HUES64 (cell line): ENCODE measurements at regions not wholly inside any gene's neighbourhood (a gene's known extent, or its start where the extent isn't known, plus 50 kb on each side); places are given as distances from the start of the nearest gene placed in this dataset.

Source experiments
- H3K27ac ChIP-seq: 2 replicates; pipeline ENCODE4 v1.7.0; 2013; ENCODE audit warnings: low read depth, low read length, inconsistent platforms
- H3K27me3 ChIP-seq: 2 replicates; pipeline ENCODE4 v1.6.1; 2013; ENCODE audit warnings: mild to moderate bottlenecking, low read length; ENCODE audit not compliant: insufficient read depth
- H3K36me3 ChIP-seq: 2 replicates; pipeline ENCODE4 v1.6.1; 2013; ENCODE audit warnings: mild to moderate bottlenecking, low read length; ENCODE audit not compliant: insufficient read depth
- H3K4me1 ChIP-seq: 2 replicates; pipeline ENCODE4 v1.6.1; 2013; ENCODE audit warnings: mild to moderate bottlenecking, low read length, moderate library complexity; ENCODE audit not compliant: insufficient read depth
- H3K4me3 ChIP-seq: 2 replicates; pipeline ENCODE4 v1.5.1; 2013; ENCODE audit warnings: mild to moderate bottlenecking, low read length, moderate library complexity
- H3K9ac ChIP-seq: 2 replicates; pipeline ENCODE4 v1.6.1; 2013; ENCODE audit warnings: mild to moderate bottlenecking, low read depth, low read length
- H3K9me3 ChIP-seq: 2 replicates; pipeline ENCODE4 v1.6.1; 2013; ENCODE audit warnings: low read depth, low read length; ENCODE audit not compliant: insufficient read depth
- WGBS: fragments of 150-250, 120-280 bp; methylation state at CpG from one replicate; pipeline ENCODE4 v1.1.7; 2013; ENCODE audit warnings: missing lambda C conversion rate; 5-methylcytosine and 5-hydroxymethylcytosine counted together

- no peak overlapping the region for H3K9ac ChIP-seq
- H3K27me3 ChIP-seq = no peaks in the 10 kb centered on the region
- no peaks in the 10 kb centered on the region for H3K9me3 ChIP-seq
- H3K36me3 ChIP-seq = no peaks in the 10 kb centered on the region
- no peak overlapping the region for H3K27ac ChIP-seq
- WGBS = 90% methylated on average over 9 of the region's 9 CpGs
- H3K4me3 ChIP-seq = no peak overlapping the region
- H3K4me1 ChIP-seq = no peaks in the 10 kb centered on the region
These were observed 229.3 kb downstream of the BRD1 start for GRCh38 chr22:49598338-49598737.

GRCh38 chr22:49597428-49598039 is 230.1 kb downstream of the BRD1 start:
- no peak overlapping the region for H3K27ac ChIP-seq
- H3K9ac ChIP-seq = no peak overlapping the region
- WGBS = 85% methylated on average over 2 of the region's 2 CpGs
- H3K4me3 ChIP-seq = no peak overlapping the region
- no peaks in the 10 kb centered on the region for H3K4me1 ChIP-seq
- no peaks in the 10 kb centered on the region for H3K36me3 ChIP-seq
- no peaks in the 10 kb centered on the region for H3K9me3 ChIP-seq
- no peaks in the 10 kb centered on the region for H3K27me3 ChIP-seq

- Histone ChIP-seq H3K4me1 (no peaks in the 10 kb centered on the region), H3K9ac (no peak overlapping the region), H3K27ac (no peak overlapping the region), H3K27me3 (no peaks in the 10 kb centered on the region), H3K9me3 (no peaks in the 10 kb centered on the region), H3K4me3 (no peak overlapping the region), H3K36me3 (no peaks in the 10 kb centered on the region)
- WGBS = 91% methylated on average over 6 of the region's 6 CpGs
These were observed 232.1 kb downstream of the BRD1 start for GRCh38 chr22:49595465-49596078.

- H3K4me3 ChIP-seq = no peak overlapping the region
- no peak overlapping the region for H3K27ac ChIP-seq
- no peaks in the 10 kb centered on the region for H3K36me3 ChIP-seq
- H3K9me3 ChIP-seq = no peaks in the 10 kb centered on the region
- H3K9ac ChIP-seq = no peak overlapping the region
- H3K4me1 ChIP-seq = no peaks in the 10 kb centered on the region
- WGBS = 86% methylated on average over 6 of the region's 6 CpGs
- no peaks in the 10 kb centered on the region for H3K27me3 ChIP-seq
These were observed 233.6 kb downstream of the BRD1 start for GRCh38 chr22:49594078-49594477.

GRCh38 chr22:49593509-49593908 is 234.2 kb downstream of the BRD1 start:
- Histone ChIP-seq H3K4me3 (no peak overlapping the region), H3K9me3 (no peaks in the 10 kb centered on the region), H3K27ac (no peak overlapping the region), H3K27me3 (no peaks in the 10 kb centered on the region), H3K36me3 (no peaks in the 10 kb centered on the region), H3K9ac (no peak overlapping the region), H3K4me1 (no peaks in the 10 kb centered on the region)
- WGBS = 91% methylated on average over 7 of the region's 7 CpGs

GRCh38 chr22:49592780-49593501 is 234.7 kb downstream of the BRD1 start:
- no peak overlapping the region for H3K27ac ChIP-seq
- H3K4me1 ChIP-seq = no peaks in the 10 kb centered on the region
- WGBS = 92% methylated on average over 12 of the region's 12 CpGs
- no peak overlapping the region for H3K9ac ChIP-seq
- H3K36me3 ChIP-seq = no peaks in the 10 kb centered on the region
- H3K9me3 ChIP-seq = no peaks in the 10 kb centered on the region
- H3K27me3 ChIP-seq = no peaks in the 10 kb centered on the region
- H3K4me3 ChIP-seq = no peak overlapping the region

- Histone ChIP-seq H3K4me1 (no peaks in the 10 kb centered on the region), H3K27ac (no peak overlapping the region), H3K9me3 (no peaks in the 10 kb centered on the region), H3K9ac (no peak overlapping the region), H3K27me3 (no peaks in the 10 kb centered on the region), H3K4me3 (no peak overlapping the region), H3K36me3 (no peaks in the 10 kb centered on the region)
- 91% methylated on average over 17 of the region's 17 CpGs for WGBS
These were observed 236.7 kb downstream of the BRD1 start for GRCh38 chr22:49590851-49591445.

- Histone ChIP-seq H3K9me3 (no peaks in the 10 kb centered on the region), H3K9ac (no peak overlapping the region), H3K27me3 (no peaks in the 10 kb centered on the region), H3K4me1 (no peaks in the 10 kb centered on the region), H3K4me3 (no peak overlapping the region), H3K27ac (no peak overlapping the region), H3K36me3 (no peaks in the 10 kb centered on the region)
- WGBS = 95% methylated on average over 17 of the region's 17 CpGs
These were observed 237.3 kb downstream of the BRD1 start for GRCh38 chr22:49590381-49590780.

GRCh38 chr22:49589811-49590210 is 237.9 kb downstream of the BRD1 start:
- Histone ChIP-seq H3K27ac (no peak overlapping the region), H3K4me1 (no peaks in the 10 kb centered on the region), H3K9ac (no peak overlapping the region), H3K27me3 (no peaks in the 10 kb centered on the region), H3K9me3 (no peaks in the 10 kb centered on the region), H3K4me3 (no peak overlapping the region), H3K36me3 (no peaks in the 10 kb centered on the region)
- 96% methylated on average over 18 of the region's 18 CpGs for WGBS

GRCh38 chr22:49589301-49589700 is 238.4 kb downstream of the BRD1 start:
- Histone ChIP-seq H3K4me1 (no peaks in the 10 kb centered on the region), H3K9ac (no peak overlapping the region), H3K27ac (no peak overlapping the region), H3K27me3 (no peaks in the 10 kb centered on the region), H3K9me3 (no peaks in the 10 kb centered on the region), H3K36me3 (no peaks in the 10 kb centered on the region), H3K4me3 (no peak overlapping the region)
- 95% methylated on average over 14 of the region's 14 CpGs for WGBS

- H3K9me3 ChIP-seq = no peaks in the 10 kb centered on the region
- H3K4me3 ChIP-seq = no peak overlapping the region
- no peak overlapping the region for H3K27ac ChIP-seq
These were observed 238.9 kb downstream of the BRD1 start for GRCh38 chr22:49588739-49589138.

More at GRCh38 chr22:49588739-49589138, 238.9 kb downstream of the BRD1 start:
- 96% methylated on average over 12 of the region's 12 CpGs for WGBS
- no peaks in the 10 kb centered on the region for H3K27me3 ChIP-seq
- no peaks in the 10 kb centered on the region for H3K36me3 ChIP-seq
- no peak overlapping the region for H3K9ac ChIP-seq
- H3K4me1 ChIP-seq = no peaks in the 10 kb centered on the region
